Fibroblast of skin of abdomen (primary cell): ENCODE measurements at regions not wholly inside any gene's neighbourhood (a gene's known extent, or its start where the extent isn't known, plus 50 kb on each side); places are given as distances from the start of the nearest gene placed in this dataset.

Experiments used
- DNase-seq: peaks from one replicate; pipeline ENCODE4 v3.0.0-alpha.2; 2013

GRCh38 chr12:30428098-30428497 is 267.6 kb downstream of the IPO8 start:
- DNase-seq, result no peak

- no peak for DNase-seq
Measured at GRCh38 chr12:30427555-30427954, 268.1 kb downstream of the IPO8 start.

GRCh38 chr12:30425445-30425844 is 270.2 kb downstream of the IPO8 start:
- no peak for DNase-seq

- no peak for DNase-seq
Measured at GRCh38 chr12:30423330-30423729, 272.3 kb downstream of the IPO8 start.

- DNase-seq, result no peak
Measured at GRCh38 chr12:30422844-30423243, 272.8 kb downstream of the IPO8 start.

- peak; percentile 29 for DNase-seq
Measured at GRCh38 chr12:30420561-30420960, 275.1 kb downstream of the IPO8 start.

- peak; percentile 96 for DNase-seq
Measured at GRCh38 chr12:30417697-30418231, 277.9 kb downstream of the IPO8 start.

- DNase-seq, result no peak
Measured at GRCh38 chr12:30416631-30417030, 279.0 kb downstream of the IPO8 start.

GRCh38 chr12:30415777-30416176 is 279.9 kb downstream of the IPO8 start:
- no peak for DNase-seq

- DNase-seq, result no peak
Measured at GRCh38 chr12:30414507-30414906, 281.2 kb downstream of the IPO8 start.

- DNase-seq, result no peak
Measured at GRCh38 chr12:30400349-30400748, 295.3 kb downstream of the IPO8 start.

GRCh38 chr12:30399859-30400258 is 295.8 kb downstream of the IPO8 start:
- no peak for DNase-seq

GRCh38 chr12:30396576-30396975 is 299.1 kb downstream of the IPO8 start:
- no peak for DNase-seq

- DNase-seq, result no peak
Measured at GRCh38 chr12:30395190-30395589, 300.5 kb downstream of the IPO8 start.

- DNase-seq, result no peak
Measured at GRCh38 chr12:30391766-30392366, 303.8 kb downstream of the IPO8 start.

GRCh38 chr12:30385706-30386105 is 310.0 kb downstream of the IPO8 start:
- no peak for DNase-seq

GRCh38 chr12:30384976-30385375 is 310.7 kb downstream of the IPO8 start:
- DNase-seq, result no peak

- DNase-seq, result no peak
Measured at GRCh38 chr12:30378307-30378706, 317.4 kb downstream of the IPO8 start.

- DNase-seq, result no peak
Measured at GRCh38 chr12:30364822-30365221, 330.8 kb downstream of the IPO8 start.

- no peak for DNase-seq
Measured at GRCh38 chr12:30361145-30361544, 334.5 kb downstream of the IPO8 start.

GRCh38 chr12:30358671-30359070 is 337.0 kb downstream of the IPO8 start:
- DNase-seq, result no peak

GRCh38 chr12:30357766-30358490 is 337.7 kb downstream of the IPO8 start:
- no peak for DNase-seq

GRCh38 chr12:30345744-30346471 is 349.8 kb downstream of the IPO8 start:
- DNase-seq, result no peak

GRCh38 chr12:30330565-30330964 is 365.1 kb downstream of the IPO8 start:
- no peak for DNase-seq
